Heart left ventricle (tissue), 16 donors: ENCODE measurements at regions not wholly inside any gene's neighbourhood (a gene's known extent, or its start where the extent isn't known, plus 50 kb on each side); places are given as distances from the start of the nearest gene placed in this dataset.

Experiments
- ATAC-seq, 4 donors: fragments of 200-7000 bp; cut with Tn5 transposase; one replicate each; pipeline ENCODE4 v1.9.1; 2020 to 2022; ENCODE audit warnings: moderate library complexity in 4 of 4, mild to moderate bottlenecking in 3 of 4, moderate number of reproducible peaks in 1 of 4
- DNase-seq, 5 donors: peaks; one replicate each; pipeline ENCODE4 v3.0.0-alpha.2; 2020
- H3K27ac ChIP-seq, 12 donors: fragments of 200-600 bp; sonication (generic) in 4 of 12; one replicate each; pipeline versions ENCODE4 v1.5.0 to v1.8.0; 2016 to 2022; ENCODE audit warnings: mild to moderate bottlenecking in 2 of 12
- H3K27me3 ChIP-seq, 9 donors: fragments of 200-600 bp; sonication (generic) in 2 of 9; one replicate each; pipeline versions ENCODE4 v1.5.1 to v1.8.0; 2016 to 2022; ENCODE audit warnings: mild to moderate bottlenecking in 3 of 9
- H3K36me3 ChIP-seq, 9 donors: fragments of 200-600 bp; sonication (generic) in 2 of 9; one replicate each; pipeline versions ENCODE4 v1.5.0 to v1.8.0; 2018 to 2022; ENCODE audit warnings: mild to moderate bottlenecking in 2 of 9
- H3K4me1 ChIP-seq, 12 donors: fragments of 200-600 bp; sonication (generic) in 4 of 12; one replicate each; pipeline versions ENCODE4 v1.5.0 to v1.8.0; 2016 to 2022; ENCODE audit warnings: mild to moderate bottlenecking in 3 of 12
- H3K4me3 ChIP-seq, 12 donors: fragments of 200-600 bp; sonication (generic) in 4 of 12; one replicate each; pipeline versions ENCODE4 v1.5.0 to v1.8.0; 2017 to 2022; ENCODE audit warnings: mild to moderate bottlenecking in 9 of 12, moderate library complexity in 4 of 12
- H3K9me3 ChIP-seq, 12 donors: fragments of 200-600 bp; sonication (generic) in 4 of 12; one replicate each; pipeline versions ENCODE4 v1.5.0 to v1.8.0; 2016 to 2022; ENCODE audit warnings: mild to moderate bottlenecking in 1 of 12
- CTCF ChIP-seq, 12 donors: fragments of 200-600 bp; sonication (generic) in 4 of 12; IDR thresholded peaks; one replicate each; pipeline versions ENCODE4 v1.5.0 to v1.8.0; 2018 to 2022; ENCODE audit warnings: antibody characterized with exemption in 12 of 12, mild to moderate bottlenecking in 5 of 12
- POLR2A ChIP-seq, 2 donors: fragments of 450-650 bp; IDR thresholded peaks; one replicate each; pipeline ENCODE4 v1.6.1; 2017; ENCODE audit warnings: antibody characterized with exemption in 2 of 2, mild to moderate bottlenecking in 2 of 2, moderate library complexity in 2 of 2
- WGBS, 4 donors: extraction: QIAGEN DNeasy Blood & Tissue Kit in 2 of 4; methylation state at CpG; one replicate each; pipeline versions ENCODE4 v1.1.5 to v1.1.7; 2013 to 2018; 5-methylcytosine and 5-hydroxymethylcytosine counted together
- intact Hi-C, 10 donors: fragments of 100-400 bp; cut with DNase I; formaldehyde crosslinking; loops; one replicate each; pipeline versions ENCODE4 v1.11.1 to v1.14.2; 2022
- donor health status: ischemic (EF 13 %, LVEDD 7.1; RV severe dilation, severe dysfunction).
- donor health status: healthy with polysubstance abuse.
- donor health status: DM: no; HTN: yes; CAD: no.
- donor health status: DM: no; HTN: no; CAD: no.
- donor health status: ischemic (EF 25% LVEDD 6.9; RV normal size, moderate dysfunction).
- donor health status: ischemic (EF 25% LVEDD 5.7; RV mildly dilated, moderate dysfunction).
- donor health status: healthy.
- donor health status: DM: yes; HTN: yes; CAD: no.
- donor health status: ischemic (EF 35%, LVEDD 5.7; RV mildly dilated, moderate dysfunction).
- donor health status: nonischemic (EF 11% LVEDD 7.7; RV severe dilation, severe dysfunction).
- donor health status: DM: yes; HTN: yes; CAD: no.
- donor health status: PGD.
- donor health status: ischemic (EF 29% LVEDD 5.4; RV normal size, mild dysfunction).
- donor health status: nonischemic (EF 23%, LVEDD 6.1; RV moderate dilation, normal function).

GRCh38 chr5:169422087-169422486, 121.1 kb upstream of the SLIT3 start:
- Histone ChIP-seq H3K9me3 (peaks cover 0 to 6% (median 0%) of the 10 kb centered on the region in 12 donors), H3K4me1 (peaks cover 0 to 11% (median 0%) of the 10 kb centered on the region in 12 donors), H3K27ac (no peak overlapping the region), H3K36me3 (no peaks in the 10 kb centered on the region), H3K4me3 (no peak overlapping the region), H3K27me3 (no peaks in the 10 kb centered on the region)
- intact Hi-C loops = no loop called here
- ATAC-seq (no peak), DNase-seq (no peak)
- 70 to 86% (median 83%) methylated on average over 3 of the region's 3 CpGs for WGBS, 4 donors
- no peak for TF ChIP-seq CTCF (IDR thresholded peaks at IDR 0.05)
- no peak for TF ChIP-seq POLR2A (IDR thresholded peaks at IDR 0.05)

- intact Hi-C loops = no loop called here
- WGBS, 4 donors = 53 to 69% (median 62%) methylated on average over 2 of the region's 2 CpGs
- H3K4me1 ChIP-seq = peaks cover 0 to 13% (median 0%) of the 10 kb centered on the region in 12 donors
- peaks cover 0 to 6% (median 0%) of the 10 kb centered on the region in 12 donors for H3K9me3 ChIP-seq
- no peaks in the 10 kb centered on the region for H3K27me3 ChIP-seq
- no peaks in the 10 kb centered on the region for H3K36me3 ChIP-seq
- no peak overlapping the region for H3K27ac ChIP-seq
- ATAC-seq (no peak), DNase-seq (no peak)
- TF ChIP-seq CTCF (IDR thresholded peaks at IDR 0.05) = no peak
- TF ChIP-seq POLR2A (IDR thresholded peaks at IDR 0.05) = no peak
- H3K4me3 ChIP-seq = no peak overlapping the region
Measured at GRCh38 chr5:169421677-169422076, 120.7 kb upstream of the SLIT3 start.

GRCh38 chr5:169417676-169418075, 116.7 kb upstream of the SLIT3 start:
- intact Hi-C loops = no loop called here
- Histone ChIP-seq H3K9me3 (peaks cover 0 to 6% (median 0%) of the 10 kb centered on the region in 12 donors), H3K27me3 (no peaks in the 10 kb centered on the region), H3K36me3 (no peaks in the 10 kb centered on the region), H3K4me1 (peaks cover 0 to 9% (median 0%) of the 10 kb centered on the region in 12 donors), H3K27ac (no peak overlapping the region), H3K4me3 (no peak overlapping the region)
- DNase-seq (no peak), ATAC-seq (peak in 1 of 4 donors; percentile 35)
- 71 to 87% (median 76%) methylated on average over 4 of the region's 4 CpGs for WGBS, 4 donors
- TF ChIP-seq CTCF (IDR thresholded peaks at IDR 0.05) = no peak
- TF ChIP-seq POLR2A (IDR thresholded peaks at IDR 0.05) = no peak

GRCh38 chr5:169416583-169417196, 115.8 kb upstream of the SLIT3 start:
- H3K4me1 ChIP-seq = peaks cover 0 to 9% (median 0%) of the 10 kb centered on the region in 12 donors
- peak; percentile 32 to 93 (median 70) for ATAC-seq
- H3K4me3 ChIP-seq = no peak overlapping the region
- 60 to 70% (median 63%) methylated on average over 15 of the region's 15 CpGs for WGBS, 4 donors
- H3K9me3 ChIP-seq = peaks cover 0 to 6% (median 0%) of the 10 kb centered on the region in 12 donors
- H3K27ac ChIP-seq = no peak overlapping the region
- intact Hi-C loops = no loop called here
- H3K36me3 ChIP-seq = no peaks in the 10 kb centered on the region
- TF ChIP-seq POLR2A (IDR thresholded peaks at IDR 0.05) (no peak), CTCF (IDR thresholded peaks at IDR 0.05) (no peak)
- H3K27me3 ChIP-seq = no peaks in the 10 kb centered on the region
- peak; percentile 62 to 83 (median 75) for DNase-seq
